GM19455 (cell line): ENCODE measurements at regions not wholly inside any gene's neighbourhood (a gene's known extent, or its start where the extent isn't known, plus 50 kb on each side); places are given as distances from the start of the nearest gene placed in this dataset.
A peak's percentile ranks its signal among the peaks of the same experiment; 100 is the strongest.

Experiments
- ATAC-seq: cut with Tn5 transposase; IDR thresholded peaks from one replicate; pipeline ENCODE4 v1.9.1; 2021; ENCODE audit not compliant: unreplicated experiment

DNA sequence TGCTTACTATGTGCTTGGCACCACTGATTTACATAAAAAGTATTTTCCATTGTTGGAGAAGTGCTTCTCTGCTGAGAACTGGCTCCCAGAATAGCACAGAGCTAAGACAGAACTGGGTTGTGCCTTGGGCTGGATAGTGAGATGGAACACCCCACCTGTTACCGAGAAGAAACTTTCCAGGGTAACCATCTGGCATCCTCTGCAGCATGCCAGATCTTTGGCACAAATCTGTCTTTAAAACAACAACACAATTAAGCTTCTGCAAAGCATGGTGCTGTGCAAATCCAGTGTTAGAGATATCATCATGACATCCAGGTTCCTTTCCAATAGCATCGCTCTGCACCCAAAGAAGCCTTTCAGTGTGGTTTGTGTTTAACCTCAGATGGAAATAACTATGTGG is 202.5 kb upstream of the RFC3 start:
- no peak for ATAC-seq

DNA sequence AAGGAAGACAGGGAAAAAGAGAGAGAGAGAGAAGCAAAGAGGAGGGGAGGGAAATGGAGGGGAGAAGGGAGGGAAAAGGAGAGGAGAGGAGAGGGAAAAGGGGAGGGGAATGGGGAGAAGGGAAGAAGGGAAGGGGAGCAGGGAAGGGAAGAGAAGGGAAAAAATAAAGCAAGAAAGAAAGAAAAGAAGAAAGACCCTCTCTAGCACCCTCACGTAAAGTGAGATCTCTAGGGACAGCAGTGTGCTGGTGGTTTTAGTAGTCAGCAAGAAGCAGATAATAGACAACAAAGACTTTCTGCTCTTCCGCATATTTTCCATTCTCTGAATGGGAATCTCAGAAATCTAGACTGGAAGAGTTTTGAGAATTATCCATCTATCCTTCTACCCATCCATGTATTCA is 201.8 kb upstream of the RFC3 start:
- ATAC-seq = no peak

DNA sequence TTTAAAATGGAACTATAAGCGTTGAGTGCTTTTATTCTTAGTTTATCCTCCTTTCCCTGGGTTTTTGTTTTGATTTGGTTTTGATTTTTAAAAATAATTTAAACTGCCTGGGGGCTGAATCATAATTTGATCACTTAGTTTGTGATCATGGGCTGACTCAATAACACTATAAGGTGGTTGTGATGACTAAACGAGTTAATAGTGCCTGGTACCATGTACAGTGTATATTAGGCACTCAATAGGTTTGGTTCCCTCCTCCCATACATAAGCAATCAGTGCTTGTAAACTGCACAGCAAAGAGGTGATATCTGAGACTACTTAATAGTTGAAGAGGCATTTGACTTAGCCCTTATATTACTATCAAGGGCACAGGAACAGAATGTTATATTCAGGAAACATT is 200.9 kb upstream of the RFC3 start:
- ATAC-seq = no peak

DNA sequence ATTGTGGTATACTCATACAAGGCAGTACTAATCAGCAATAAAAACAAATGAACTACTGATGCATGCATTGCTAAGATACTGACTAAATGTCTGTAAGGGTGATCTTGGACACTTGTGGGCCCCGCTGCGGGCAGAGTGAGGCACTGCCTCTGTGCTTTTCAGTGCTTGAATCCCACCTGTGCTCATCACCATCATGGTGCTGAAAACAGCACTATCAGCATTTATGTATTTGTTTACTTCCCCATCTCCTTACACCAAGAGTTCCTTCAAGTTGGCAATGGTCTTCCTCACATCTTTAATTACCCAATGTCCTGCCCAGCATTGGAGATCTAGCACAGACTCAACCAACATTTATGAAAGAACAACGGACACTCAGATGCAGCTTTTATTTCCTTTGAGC is 193.7 kb upstream of the RFC3 start:
- ATAC-seq = no peak

DNA sequence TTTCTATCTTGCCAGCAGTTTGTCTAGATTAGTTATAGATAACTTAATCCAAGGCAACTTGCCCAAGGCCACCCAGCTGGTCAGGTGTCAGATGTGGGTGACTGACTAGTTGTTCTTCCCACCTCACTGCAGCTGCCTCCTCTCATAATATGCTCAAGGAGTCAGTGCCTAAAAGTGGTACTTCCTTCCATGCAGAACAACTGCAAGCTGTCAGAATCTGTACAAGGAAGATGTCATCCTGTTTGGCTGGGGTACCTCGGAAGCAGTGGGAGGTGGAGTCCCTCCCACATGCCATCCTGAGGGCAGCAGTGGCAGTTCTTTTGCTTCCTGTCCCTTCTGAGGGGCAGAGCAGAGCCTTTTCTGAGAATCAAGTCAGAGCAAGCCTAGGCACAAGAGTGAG is 193.2 kb upstream of the RFC3 start:
- ATAC-seq = no peak

DNA sequence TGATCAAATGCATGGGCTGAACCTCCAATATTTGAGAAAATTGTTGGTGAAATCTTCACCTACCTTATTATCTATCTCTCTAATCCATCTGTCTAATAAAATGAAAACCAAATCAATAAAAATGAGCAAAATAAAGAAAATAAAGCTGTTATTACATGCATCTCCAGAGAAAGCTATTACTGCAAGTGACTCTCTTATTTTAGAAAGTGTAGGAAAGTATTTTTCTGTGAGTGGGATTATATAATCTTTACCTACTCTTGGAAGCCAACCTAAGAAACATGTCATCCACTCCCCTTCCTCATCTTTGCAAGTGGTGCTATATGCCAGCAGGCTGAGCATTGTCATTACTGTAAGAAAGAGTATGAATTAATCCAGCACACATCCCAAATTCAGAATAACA is 191.5 kb upstream of the RFC3 start:
- ATAC-seq = no peak

DNA sequence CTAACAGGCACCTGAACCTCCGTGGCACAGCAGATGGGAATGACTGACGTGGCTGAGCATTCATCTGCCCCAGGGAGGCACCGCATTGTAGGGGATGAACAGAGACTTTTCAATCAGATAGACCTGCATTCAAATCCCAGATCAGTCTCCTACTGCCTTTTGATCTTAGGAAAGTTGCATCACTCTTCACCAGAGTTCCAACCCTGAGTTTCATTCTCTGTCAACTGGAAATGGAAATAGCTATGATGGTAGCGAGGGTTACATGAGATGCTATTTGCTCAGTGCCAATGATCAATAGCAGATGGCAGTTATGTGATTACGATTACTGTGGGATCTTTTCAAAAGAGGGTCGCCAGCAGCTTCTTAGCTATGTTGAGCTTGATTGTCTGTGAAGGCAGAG is 189.3 kb upstream of the RFC3 start:
- no peak for ATAC-seq

DNA sequence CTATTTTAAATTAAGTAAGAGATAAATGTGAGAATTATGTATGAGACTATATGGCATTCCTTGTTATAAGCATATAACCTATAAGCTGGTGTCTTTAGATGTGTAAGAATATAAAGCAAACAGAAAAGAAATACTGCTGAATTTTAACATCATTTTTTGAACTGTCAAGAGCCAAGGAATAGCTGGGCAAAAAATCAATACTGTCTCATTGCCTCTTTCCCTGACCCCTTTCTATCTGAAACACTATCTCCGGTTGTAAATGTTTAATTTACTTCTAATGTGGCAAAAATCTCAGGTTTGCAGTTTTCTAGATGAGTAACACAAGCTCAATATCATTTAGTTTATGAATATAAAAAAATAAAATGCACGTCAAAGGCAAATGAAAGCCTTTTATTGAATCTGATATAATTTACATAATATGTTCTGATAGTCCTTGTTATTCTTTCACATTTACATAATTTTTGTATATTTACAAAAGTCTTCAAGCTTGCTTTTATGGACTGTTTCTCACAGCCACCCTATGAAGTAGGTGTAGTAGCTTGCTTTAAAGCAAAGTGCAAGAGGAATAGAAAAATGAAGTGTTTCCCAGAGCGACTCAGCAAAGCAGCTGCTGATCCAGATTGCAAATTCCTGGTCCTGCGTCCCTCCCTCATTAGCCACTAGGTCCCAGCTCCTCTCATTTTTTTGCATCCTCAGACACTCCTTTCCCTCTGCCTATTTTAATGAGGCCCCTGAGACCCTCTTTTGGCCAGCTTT is 188.2 kb upstream of the RFC3 start:
- ATAC-seq = no peak

DNA sequence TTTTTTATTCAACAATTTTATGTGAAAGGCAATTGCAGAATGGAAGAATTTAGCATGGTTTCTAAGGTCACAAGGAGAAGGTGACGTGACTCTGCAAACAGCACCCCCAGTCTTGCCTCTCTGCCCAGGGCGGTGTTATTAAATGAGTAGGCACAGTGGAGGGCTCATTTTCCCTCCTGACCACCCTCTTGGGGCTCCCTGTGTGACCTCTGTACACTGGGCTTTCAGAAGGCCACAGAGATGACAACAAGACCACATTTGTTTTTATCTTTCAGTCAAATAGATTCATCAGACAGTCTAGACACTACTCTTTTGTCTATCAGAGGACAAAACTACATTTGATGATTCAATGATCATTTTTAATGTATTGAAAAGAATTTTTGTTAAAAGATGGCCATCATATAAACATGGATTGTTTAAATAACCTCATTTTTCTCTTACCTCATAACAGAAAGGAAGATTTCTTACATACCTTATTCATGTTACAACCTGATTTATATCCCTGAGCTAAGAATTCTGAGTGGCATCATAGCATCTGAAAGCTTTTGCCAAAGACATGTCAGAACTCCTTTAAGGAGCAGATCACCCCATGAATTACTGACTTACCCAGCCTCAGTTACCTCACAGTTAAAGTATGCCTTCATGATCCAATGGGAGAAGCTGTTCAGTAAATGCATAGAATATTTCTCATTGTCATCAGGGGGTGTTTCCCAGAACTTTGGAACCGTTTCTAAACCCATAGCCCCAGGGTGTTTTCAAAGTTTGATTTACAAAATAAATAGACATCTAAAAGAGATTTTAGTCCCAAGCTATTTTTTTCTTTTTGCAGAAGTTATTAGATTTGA is 184.0 kb upstream of the RFC3 start:
- no peak for ATAC-seq

DNA sequence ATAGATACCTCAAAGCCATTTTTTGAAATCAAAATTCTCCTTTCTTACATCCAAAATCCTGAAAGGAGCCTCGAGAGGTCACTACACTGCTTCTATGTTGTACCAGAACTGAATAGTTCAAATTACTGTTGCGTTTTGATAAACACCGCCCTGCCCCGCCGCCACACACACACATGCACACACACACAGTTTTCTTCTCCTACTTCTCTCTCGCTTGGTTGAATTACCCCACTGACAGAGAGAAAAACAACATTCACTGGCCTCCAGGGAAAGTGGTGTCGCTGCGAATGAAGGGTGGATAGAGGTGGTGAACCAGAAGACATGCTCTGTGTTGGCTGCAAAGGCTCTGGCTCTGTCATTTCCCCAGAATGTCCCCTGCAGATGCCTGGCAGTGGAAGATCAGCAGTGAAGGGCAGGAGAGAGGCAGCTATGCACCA is 183.4 kb upstream of the RFC3 start:
- ATAC-seq = no peak

DNA sequence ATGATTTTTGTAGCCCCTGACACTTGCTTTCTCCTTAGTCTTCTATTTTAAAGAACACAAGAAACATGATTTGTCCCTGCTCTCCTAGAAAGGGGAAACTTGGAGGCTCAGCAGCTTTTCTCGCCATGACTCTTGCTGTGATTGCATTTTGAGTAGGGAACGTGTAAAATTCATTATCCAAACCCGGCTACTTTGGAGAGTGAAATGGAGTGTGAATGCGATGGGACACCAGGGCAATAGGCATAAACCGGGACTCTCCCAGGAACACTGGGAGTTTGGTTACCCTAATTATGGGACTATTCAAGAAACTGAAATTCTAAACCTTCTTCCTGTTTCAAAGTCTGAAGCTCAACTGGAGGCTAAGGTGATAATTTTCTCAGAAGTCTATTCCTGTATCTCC is 181.7 kb upstream of the RFC3 start:
- no peak for ATAC-seq

DNA sequence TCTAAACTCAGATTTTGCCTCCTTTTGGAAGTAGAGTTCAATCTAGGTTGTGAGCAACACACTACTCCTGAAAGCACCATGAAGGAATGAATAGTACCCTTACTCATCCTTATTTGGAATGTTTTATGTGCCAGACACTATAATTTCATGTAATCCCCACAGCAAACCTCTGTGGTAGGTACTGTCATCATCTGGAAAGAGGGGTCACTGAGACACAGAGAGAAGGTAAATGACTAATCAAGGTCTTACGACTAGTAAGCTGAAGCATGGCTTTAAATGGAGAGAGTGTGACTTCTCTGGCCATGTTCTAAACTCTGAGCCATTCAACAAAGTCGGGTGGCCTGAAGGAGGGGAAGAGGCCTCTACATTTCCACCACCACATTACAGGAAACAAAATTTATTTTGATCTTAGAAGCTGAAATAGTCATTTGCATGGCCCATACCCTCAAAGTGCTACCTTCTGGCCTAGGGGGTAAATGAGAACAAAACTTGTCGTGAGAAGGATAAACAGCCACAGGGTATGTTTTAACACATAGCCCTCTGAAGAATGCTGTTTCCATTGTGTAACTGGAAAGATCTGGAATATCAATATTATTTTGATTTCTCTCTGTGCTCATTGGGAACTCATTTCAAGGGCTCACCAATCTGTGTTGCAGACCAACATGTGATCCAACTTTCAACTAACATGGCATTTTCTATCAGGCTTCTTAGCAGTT is 180.8 kb upstream of the RFC3 start:
- ATAC-seq = no peak

DNA sequence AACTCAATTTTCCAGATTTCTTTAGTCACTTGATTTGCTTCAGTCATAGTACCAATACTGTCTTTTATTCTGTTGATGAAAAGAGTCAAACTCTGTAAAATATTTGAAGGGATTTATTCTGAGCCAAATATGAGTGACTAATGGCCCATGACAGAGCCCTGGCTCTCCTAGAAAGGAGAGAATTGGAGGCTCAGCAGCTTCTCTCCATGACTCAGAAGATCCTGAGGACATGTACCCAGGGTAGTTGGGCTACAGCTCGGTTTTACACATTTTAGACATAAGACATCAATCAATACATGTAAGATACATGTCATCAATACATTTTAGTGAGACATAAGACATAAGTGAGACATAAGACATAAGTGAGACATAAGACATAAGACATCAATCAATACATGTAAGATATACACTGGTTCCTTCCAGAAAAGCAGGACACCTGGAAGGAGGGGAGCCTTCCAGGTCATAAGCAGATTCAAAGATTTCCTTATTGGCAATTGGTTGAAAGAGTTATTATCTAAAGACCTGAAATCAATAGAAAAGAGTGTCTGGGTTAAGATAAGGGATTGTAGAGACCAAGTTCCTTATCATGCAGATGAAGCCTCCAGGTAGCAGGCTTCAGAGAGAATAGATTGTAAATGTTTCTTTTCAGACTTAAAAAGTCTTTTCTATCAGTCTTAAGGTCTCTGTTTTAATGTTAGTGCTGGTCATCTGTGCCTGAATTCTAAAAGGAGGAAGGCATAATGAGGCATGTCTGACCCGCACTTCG is 179.8 kb upstream of the RFC3 start:
- no peak for ATAC-seq

DNA sequence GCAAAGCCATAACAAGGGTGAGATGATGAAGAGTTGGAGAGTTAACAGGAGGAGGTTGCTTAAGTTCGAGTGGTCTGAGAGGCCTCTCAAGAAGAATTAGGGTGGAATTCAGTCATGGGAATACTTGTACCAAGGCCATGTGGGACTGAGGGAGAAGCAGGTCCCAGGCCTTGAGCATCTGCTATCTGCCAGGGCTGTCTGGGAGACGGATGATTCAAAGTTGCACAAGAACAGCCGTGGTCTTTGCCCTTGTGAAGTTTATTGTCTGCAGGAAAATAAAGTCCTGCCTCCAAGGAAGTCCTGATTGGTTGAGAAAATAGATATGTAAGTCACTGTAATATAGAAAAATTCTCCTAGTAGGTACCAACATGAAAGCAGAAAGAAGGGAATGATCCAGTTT is 178.8 kb upstream of the RFC3 start:
- no peak for ATAC-seq

DNA sequence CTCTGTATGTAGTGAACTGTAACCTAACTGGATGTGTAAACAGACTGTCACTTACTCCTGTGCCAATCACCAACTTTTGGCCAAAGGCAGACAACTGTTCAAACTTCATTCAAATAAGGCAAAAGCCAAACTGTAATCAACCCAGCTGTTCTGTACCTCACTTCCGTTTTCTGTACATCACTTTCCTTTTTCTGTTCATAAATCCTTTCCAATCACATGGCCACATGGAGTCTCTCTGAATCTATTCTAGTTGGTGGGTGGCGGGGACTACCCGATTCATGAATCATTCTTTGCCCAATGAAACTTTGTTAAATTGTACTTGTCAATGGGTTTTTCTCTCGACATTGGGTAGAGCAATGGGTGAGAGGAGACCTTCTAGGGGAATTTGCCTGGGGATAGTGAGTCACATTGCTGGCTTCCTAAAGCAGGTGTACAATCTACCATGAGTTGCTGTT is 178.3 kb upstream of the RFC3 start:
- ATAC-seq = peak; percentile 71

DNA sequence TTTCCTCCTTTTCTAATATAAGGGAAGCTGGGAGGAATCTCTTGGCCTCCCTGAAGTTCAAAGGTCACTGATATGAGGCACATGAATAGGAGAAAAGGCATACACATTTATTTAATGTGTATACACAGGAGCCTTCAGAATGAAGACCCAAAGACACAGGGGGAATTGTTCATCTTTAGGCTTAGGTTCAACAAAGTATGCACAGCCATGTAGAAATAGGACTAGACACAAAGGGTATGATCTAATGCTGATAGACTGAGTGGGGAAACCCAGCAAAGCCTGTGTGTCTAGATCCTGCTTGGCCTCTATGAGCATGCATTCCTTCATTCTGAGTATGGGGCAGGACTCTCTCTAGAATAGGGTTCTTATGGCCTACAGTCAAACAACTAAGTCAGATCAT is 177.1 kb upstream of the RFC3 start:
- no peak for ATAC-seq

DNA sequence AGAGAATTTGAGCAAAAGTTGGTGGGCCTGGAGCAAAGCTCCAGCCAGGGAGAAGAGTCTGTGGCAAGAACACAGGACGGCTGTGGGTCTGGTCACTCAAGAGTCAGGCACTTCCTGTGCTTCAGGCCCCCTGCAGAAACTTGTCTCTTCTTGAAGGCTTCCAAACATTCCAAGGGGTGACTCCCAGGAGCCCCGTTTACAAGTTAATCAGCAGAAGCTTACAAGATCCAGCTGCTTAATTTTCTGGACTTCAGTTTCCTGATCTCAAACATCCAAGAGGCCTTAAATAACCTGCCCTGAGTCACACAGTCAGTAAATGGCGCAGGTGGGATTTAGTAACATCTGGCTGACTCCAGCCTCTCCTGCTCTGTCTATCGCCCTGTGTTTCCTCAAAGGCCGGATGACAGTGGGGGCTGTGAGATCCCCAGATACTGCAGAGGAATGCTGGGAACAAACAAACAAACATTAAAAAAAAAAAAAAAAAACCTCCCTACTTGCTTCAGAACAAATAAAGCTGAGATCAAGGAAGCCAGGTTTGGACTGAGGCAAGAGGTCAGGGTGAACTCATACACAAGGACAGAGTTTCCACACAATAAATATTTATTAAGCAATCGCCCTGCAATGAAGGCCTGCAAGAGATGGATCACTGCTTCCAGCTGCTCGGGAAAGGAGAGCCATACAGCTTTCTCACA is 175.4 kb upstream of the RFC3 start:
- no peak for ATAC-seq

DNA sequence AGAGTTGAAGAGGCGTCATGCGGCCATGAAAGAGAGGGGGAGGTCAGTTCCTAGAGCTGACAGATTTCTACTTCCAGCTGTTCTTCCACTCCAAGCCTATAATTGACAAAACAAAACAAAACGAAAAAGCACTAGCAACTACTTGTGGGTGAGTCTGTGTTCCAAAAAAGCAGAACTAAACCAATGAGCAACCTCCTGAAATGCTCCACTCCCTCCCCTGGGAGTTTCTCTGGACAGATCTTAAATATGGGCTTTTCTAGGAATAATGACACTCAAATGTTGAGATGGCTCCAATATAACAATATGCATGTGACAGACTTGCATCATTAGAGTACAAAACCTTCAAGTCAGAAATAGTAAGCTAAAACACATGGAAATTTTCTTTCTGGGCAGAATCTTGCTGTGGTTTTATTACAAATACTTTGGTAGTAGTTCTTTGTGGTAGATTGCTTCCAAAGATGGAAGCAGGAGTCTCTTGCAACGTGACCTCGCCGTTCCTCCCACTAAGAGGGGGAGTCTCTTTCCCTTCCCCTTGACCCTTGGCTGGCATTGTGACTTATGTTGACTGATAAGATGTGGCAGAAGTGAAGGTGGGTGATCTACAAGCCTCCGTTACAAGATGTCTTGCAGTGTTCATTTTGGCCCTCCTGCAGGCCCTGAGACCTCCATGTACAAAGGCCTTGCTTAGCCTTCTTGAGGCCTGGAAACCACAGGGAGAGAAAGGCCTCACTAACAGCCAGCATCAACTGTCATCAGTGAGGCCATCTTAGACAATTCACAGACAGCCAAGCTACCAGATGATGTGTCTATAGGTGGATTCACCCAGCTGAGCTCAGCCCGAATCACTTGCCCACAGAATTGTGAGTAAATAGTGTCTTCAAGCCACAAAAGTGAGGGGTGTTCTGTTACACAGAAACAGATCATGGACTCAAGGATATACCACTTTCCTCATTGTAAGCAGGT is 173.1 kb upstream of the RFC3 start:
- ATAC-seq = no peak
